ENCODE measurements at regions not wholly inside any gene's neighbourhood (a gene's known extent, or its start where the extent isn't known, plus 50 kb on each side); places are given as distances from the start of the nearest gene placed in this dataset.

DNA sequence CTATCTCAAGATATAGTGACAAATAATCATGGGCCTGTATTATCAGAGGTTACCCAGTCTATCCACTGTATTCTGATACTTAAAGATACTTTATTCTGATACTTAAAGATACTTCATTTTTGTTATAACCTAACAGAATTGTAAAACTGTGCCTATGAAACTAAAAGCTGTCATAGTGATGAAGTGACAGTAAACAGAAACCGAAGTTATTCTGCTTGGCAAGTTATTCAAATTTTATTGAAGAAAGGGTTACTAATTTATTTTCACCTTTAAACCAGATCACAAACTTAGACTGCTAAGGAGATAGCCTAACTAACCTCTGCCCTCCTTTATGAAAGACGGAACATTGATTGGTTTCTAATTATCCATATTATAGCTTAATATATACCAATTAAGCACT is 604.6 kb upstream of the IMPG1 start:
- Histone ChIP-seq H3K4me2 (ENCODE audit: control insufficient read depth, extremely low read depth, insufficient read depth, low read depth, low read length) (no peak overlapping the region), H3K27ac (ENCODE audit: control insufficient read depth, insufficient read depth, low read length) (no peak overlapping the region), H3K36me3 (ENCODE audit: control insufficient read depth in 2 of 2, extremely low read depth in 1 of 2, insufficient read depth in 2 of 2, low read length in 2 of 2) (no peaks in the 10 kb centered on the region), H3K4me3 (ENCODE audit: control insufficient read depth in 2 of 3, extremely low read depth in 1 of 3, insufficient read depth in 2 of 3, low read depth in 1 of 3, low read length in 3 of 3) (no peak overlapping the region), H3K27me3 (ENCODE audit: control insufficient read depth, extremely low read depth, insufficient read depth, low read length) (no peaks in the 10 kb centered on the region), H4K20me1 (ENCODE audit: control insufficient read depth, extremely low read depth, insufficient read depth, low read length) (no peaks in the 10 kb centered on the region), H3K9me3 (ENCODE audit: control insufficient read depth, low read depth, low read length) (no peaks in the 10 kb centered on the region), H3K4me1 (ENCODE audit: control insufficient read depth, extremely low read depth, insufficient read depth, low read length) (no peaks in the 10 kb centered on the region), H3K9ac (ENCODE audit: control insufficient read depth, extremely low read depth, insufficient read depth, low read length) (no peak overlapping the region), H2AFZ (ENCODE audit: control insufficient read depth, low read length) (no peak overlapping the region), H3K9me1 (ENCODE audit: control insufficient read depth, extremely low read depth, insufficient read depth, low read length) (no peaks in the 10 kb centered on the region), H3K79me2 (ENCODE audit: control insufficient read depth, insufficient read depth, low read length) (no peaks in the 10 kb centered on the region)
- DNase-seq (ENCODE audit: low read depth, low spot score) (no peak), FAIRE-seq (no peak)
- TF ChIP-seq, protein P1, sequence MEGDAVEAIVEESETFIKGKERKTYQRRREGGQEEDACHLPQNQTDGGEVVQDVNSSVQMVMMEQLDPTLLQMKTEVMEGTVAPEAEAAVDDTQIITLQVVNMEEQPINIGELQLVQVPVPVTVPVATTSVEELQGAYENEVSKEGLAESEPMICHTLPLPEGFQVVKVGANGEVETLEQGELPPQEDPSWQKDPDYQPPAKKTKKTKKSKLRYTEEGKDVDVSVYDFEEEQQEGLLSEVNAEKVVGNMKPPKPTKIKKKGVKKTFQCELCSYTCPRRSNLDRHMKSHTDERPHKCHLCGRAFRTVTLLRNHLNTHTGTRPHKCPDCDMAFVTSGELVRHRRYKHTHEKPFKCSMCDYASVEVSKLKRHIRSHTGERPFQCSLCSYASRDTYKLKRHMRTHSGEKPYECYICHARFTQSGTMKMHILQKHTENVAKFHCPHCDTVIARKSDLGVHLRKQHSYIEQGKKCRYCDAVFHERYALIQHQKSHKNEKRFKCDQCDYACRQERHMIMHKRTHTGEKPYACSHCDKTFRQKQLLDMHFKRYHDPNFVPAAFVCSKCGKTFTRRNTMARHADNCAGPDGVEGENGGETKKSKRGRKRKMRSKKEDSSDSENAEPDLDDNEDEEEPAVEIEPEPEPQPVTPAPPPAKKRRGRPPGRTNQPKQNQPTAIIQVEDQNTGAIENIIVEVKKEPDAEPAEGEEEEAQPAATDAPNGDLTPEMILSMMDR (optimal IDR thresholded peaks at IDR 0.05 in 1 of 3, IDR thresholded peaks at IDR 0.05 in 1 of 3, conservative IDR thresholded peaks at IDR 0.05 in 1 of 3; ENCODE audit: extremely low read depth in 1 of 3, insufficient read depth in 2 of 3, low read length in 3 of 3): no peak
- TF ChIP-seq EZH2 (IDR thresholded peaks at IDR 0.05; ENCODE audit: low read length): no peak
- dilution Hi-C loops (cut with MboI; ENCODE audit: extremely low pct_ligation_motif_present, low sequenced_read_pairs): no loop called here

DNA sequence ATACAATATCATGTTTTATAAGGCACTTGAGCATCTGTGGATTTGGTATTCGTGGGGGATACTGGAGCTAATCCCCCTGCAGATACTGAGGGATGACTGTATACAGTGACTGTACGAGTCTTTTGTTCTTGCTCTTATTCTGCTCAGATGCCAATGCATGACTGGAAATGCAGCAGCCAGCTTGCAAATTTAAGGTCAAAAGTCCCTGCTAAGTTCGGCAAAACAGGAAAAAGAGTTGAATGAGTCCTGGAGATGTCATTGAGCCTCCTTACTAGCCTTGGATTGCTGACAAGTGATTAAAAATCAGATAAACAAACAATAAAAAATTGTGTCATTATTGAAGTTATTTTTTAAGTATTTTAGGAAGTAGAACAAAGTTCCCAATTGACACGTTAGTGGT is 599.3 kb upstream of the IMPG1 start:
- H3K27me3 ChIP-seq (ENCODE audit: control insufficient read depth, extremely low read depth, insufficient read depth, low read length): no peaks in the 10 kb centered on the region
- no peak overlapping the region for H3K27ac ChIP-seq (ENCODE audit: control insufficient read depth, insufficient read depth, low read length)
- no peak overlapping the region for H3K4me3 ChIP-seq (ENCODE audit: control insufficient read depth in 2 of 3, extremely low read depth in 1 of 3, insufficient read depth in 2 of 3, low read depth in 1 of 3, low read length in 3 of 3)
- no peaks in the 10 kb centered on the region for H4K20me1 ChIP-seq (ENCODE audit: control insufficient read depth, extremely low read depth, insufficient read depth, low read length)
- H3K36me3 ChIP-seq (ENCODE audit: control insufficient read depth in 2 of 2, extremely low read depth in 1 of 2, insufficient read depth in 2 of 2, low read length in 2 of 2): no peaks in the 10 kb centered on the region
- no peaks in the 10 kb centered on the region for H3K4me1 ChIP-seq (ENCODE audit: control insufficient read depth, extremely low read depth, insufficient read depth, low read length)
- dilution Hi-C loops (cut with MboI; ENCODE audit: extremely low pct_ligation_motif_present, low sequenced_read_pairs): no loop called here
- H3K9me3 ChIP-seq (ENCODE audit: control insufficient read depth, low read depth, low read length): no peaks in the 10 kb centered on the region
- no peak for TF ChIP-seq EZH2 (IDR thresholded peaks at IDR 0.05; ENCODE audit: low read length)
- TF ChIP-seq, protein P1 (optimal IDR thresholded peaks at IDR 0.05 in 1 of 3, IDR thresholded peaks at IDR 0.05 in 1 of 3, conservative IDR thresholded peaks at IDR 0.05 in 1 of 3; ENCODE audit: extremely low read depth in 1 of 3, insufficient read depth in 2 of 3, low read length in 3 of 3): no peak
- DNase-seq (ENCODE audit: low read depth, low spot score) (no peak), FAIRE-seq (no peak)
- H3K9me1 ChIP-seq (ENCODE audit: control insufficient read depth, extremely low read depth, insufficient read depth, low read length): no peaks in the 10 kb centered on the region
- no peaks in the 10 kb centered on the region for H3K79me2 ChIP-seq (ENCODE audit: control insufficient read depth, insufficient read depth, low read length)
- no peak overlapping the region for H2AFZ ChIP-seq (ENCODE audit: control insufficient read depth, low read length)
- no peak overlapping the region for H3K9ac ChIP-seq (ENCODE audit: control insufficient read depth, extremely low read depth, insufficient read depth, low read length)
- H3K4me2 ChIP-seq (ENCODE audit: control insufficient read depth, extremely low read depth, insufficient read depth, low read depth, low read length): no peak overlapping the region

All from keratinocyte (primary cell).